ENCODE measurements at regions not wholly inside any gene's neighbourhood (a gene's known extent, or its start where the extent isn't known, plus 50 kb on each side); places are given as distances from the start of the nearest gene placed in this dataset.

GRCh38 chr3:176896640-176897039, 300.6 kb downstream of the TBL1XR1 start:
- Histone ChIP-seq H3K36me3 (ENCODE audit: control insufficient read depth, insufficient read depth, low read length) (no peaks in the 10 kb centered on the region), H3K27ac (ENCODE audit: low read depth, low read length) (no peak overlapping the region), H3K4me3 (ENCODE audit: low read depth, low read length) (no peak overlapping the region), H3K4me1 (ENCODE audit: control insufficient read depth, insufficient read depth, low read length) (no peaks in the 10 kb centered on the region), H3K27me3 (ENCODE audit: control insufficient read depth, insufficient read depth, low read length) (no peaks in the 10 kb centered on the region), H3K9me3 (ENCODE audit: control insufficient read depth, insufficient read depth, low read length) (no peaks in the 10 kb centered on the region)
- no peak for DNase-seq (ENCODE audit: low read depth in 4 of 6, low spot score in 6 of 6)
- WGBS (ENCODE audit: insufficient coverage) = 88% methylated on average over 2 of the region's 3 CpGs

- 100% methylated on average over 2 of the region's 3 CpGs for WGBS (ENCODE audit: insufficient coverage)
- Histone ChIP-seq H3K4me1 (ENCODE audit: control insufficient read depth, insufficient read depth, low read length) (no peaks in the 10 kb centered on the region), H3K27me3 (ENCODE audit: control insufficient read depth, insufficient read depth, low read length) (no peaks in the 10 kb centered on the region), H3K27ac (ENCODE audit: low read depth, low read length) (no peak overlapping the region), H3K9me3 (ENCODE audit: control insufficient read depth, insufficient read depth, low read length) (no peaks in the 10 kb centered on the region), H3K4me3 (ENCODE audit: low read depth, low read length) (no peak overlapping the region), H3K36me3 (ENCODE audit: control insufficient read depth, insufficient read depth, low read length) (no peaks in the 10 kb centered on the region)
- no peak for DNase-seq (ENCODE audit: low read depth in 4 of 6, low spot score in 6 of 6)
These were observed 301.1 kb downstream of the TBL1XR1 start for GRCh38 chr3:176896165-176896564.

DNA sequence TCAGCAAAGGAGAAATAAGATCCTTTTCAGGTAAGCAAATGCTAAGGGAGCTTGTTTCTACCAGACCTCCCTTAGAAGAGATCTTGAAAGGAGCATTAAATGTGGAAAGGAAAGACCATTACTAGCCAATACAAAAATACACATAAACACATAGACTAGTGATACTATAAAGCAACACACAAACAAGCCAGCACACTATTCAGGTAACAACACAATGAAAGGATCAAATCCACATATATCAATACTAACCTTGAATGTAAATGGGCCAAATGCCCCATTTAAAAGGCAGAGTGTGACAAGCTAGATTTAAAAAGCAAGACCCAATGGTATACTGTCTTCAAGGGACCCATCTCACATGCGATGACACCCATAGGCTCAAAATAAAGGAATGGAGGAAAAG, 317.6 kb downstream of the TBL1XR1 start:
- Histone ChIP-seq H3K27me3 (ENCODE audit: control insufficient read depth, insufficient read depth, low read length) (no peaks in the 10 kb centered on the region), H3K36me3 (ENCODE audit: control insufficient read depth, insufficient read depth, low read length) (no peaks in the 10 kb centered on the region), H3K9me3 (ENCODE audit: control insufficient read depth, insufficient read depth, low read length) (no peaks in the 10 kb centered on the region), H3K27ac (ENCODE audit: low read depth, low read length) (no peak overlapping the region), H3K4me3 (ENCODE audit: low read depth, low read length) (no peak overlapping the region), H3K4me1 (ENCODE audit: control insufficient read depth, insufficient read depth, low read length) (no peaks in the 10 kb centered on the region)
- no CpG with 5 or more reads among the region's 1 CpG for WGBS (ENCODE audit: insufficient coverage)
- DNase-seq (ENCODE audit: low read depth in 4 of 6, low spot score in 6 of 6) = no peak

GRCh38 chr3:176873261-176873660, 324.0 kb downstream of the TBL1XR1 start:
- peaks cover 3% of the 10 kb centered on the region for H3K9me3 ChIP-seq (ENCODE audit: control insufficient read depth, insufficient read depth, low read length)
- WGBS (ENCODE audit: insufficient coverage) = 91% methylated on average over 1 of the region's 1 CpG
- H3K36me3 ChIP-seq (ENCODE audit: control insufficient read depth, insufficient read depth, low read length) = no peaks in the 10 kb centered on the region
- no peak overlapping the region for H3K4me3 ChIP-seq (ENCODE audit: low read depth, low read length)
- H3K27me3 ChIP-seq (ENCODE audit: control insufficient read depth, insufficient read depth, low read length) = no peaks in the 10 kb centered on the region
- no peaks in the 10 kb centered on the region for H3K4me1 ChIP-seq (ENCODE audit: control insufficient read depth, insufficient read depth, low read length)
- H3K27ac ChIP-seq (ENCODE audit: low read depth, low read length) = no peak overlapping the region
- no peak for DNase-seq (ENCODE audit: low read depth in 4 of 6, low spot score in 6 of 6)

GRCh38 chr3:176872771-176873209, 324.5 kb downstream of the TBL1XR1 start:
- Histone ChIP-seq H3K27me3 (ENCODE audit: control insufficient read depth, insufficient read depth, low read length) (no peaks in the 10 kb centered on the region), H3K9me3 (ENCODE audit: control insufficient read depth, insufficient read depth, low read length) (peaks cover 3% of the 10 kb centered on the region), H3K36me3 (ENCODE audit: control insufficient read depth, insufficient read depth, low read length) (no peaks in the 10 kb centered on the region), H3K4me3 (ENCODE audit: low read depth, low read length) (no peak overlapping the region), H3K4me1 (ENCODE audit: control insufficient read depth, insufficient read depth, low read length) (no peaks in the 10 kb centered on the region), H3K27ac (ENCODE audit: low read depth, low read length) (no peak overlapping the region)
- peak in 2 of 6 donors; percentile 39 to 52 for DNase-seq (ENCODE audit: low read depth in 4 of 6, low spot score in 6 of 6)
- WGBS (ENCODE audit: insufficient coverage) = 0% methylated on average over 1 of the region's 4 CpGs

- DNase-seq (ENCODE audit: low read depth in 4 of 6, low spot score in 6 of 6) = no peak
- no peak overlapping the region for H3K27ac ChIP-seq (ENCODE audit: low read depth, low read length)
- H3K9me3 ChIP-seq (ENCODE audit: control insufficient read depth, insufficient read depth, low read length) = peaks cover 3% of the 10 kb centered on the region
- no peaks in the 10 kb centered on the region for H3K27me3 ChIP-seq (ENCODE audit: control insufficient read depth, insufficient read depth, low read length)
- WGBS (ENCODE audit: insufficient coverage) = no CpG with 5 or more reads among the region's 1 CpG
- no peaks in the 10 kb centered on the region for H3K36me3 ChIP-seq (ENCODE audit: control insufficient read depth, insufficient read depth, low read length)
- no peak overlapping the region for H3K4me3 ChIP-seq (ENCODE audit: low read depth, low read length)
- H3K4me1 ChIP-seq (ENCODE audit: control insufficient read depth, insufficient read depth, low read length) = no peaks in the 10 kb centered on the region
These were observed 326.8 kb downstream of the TBL1XR1 start for GRCh38 chr3:176870451-176870850.

- Histone ChIP-seq H3K27ac (ENCODE audit: low read depth, low read length) (no peak overlapping the region), H3K9me3 (ENCODE audit: control insufficient read depth, insufficient read depth, low read length) (peaks cover 3% of the 10 kb centered on the region), H3K4me1 (ENCODE audit: control insufficient read depth, insufficient read depth, low read length) (no peaks in the 10 kb centered on the region), H3K4me3 (ENCODE audit: low read depth, low read length) (no peak overlapping the region), H3K27me3 (ENCODE audit: control insufficient read depth, insufficient read depth, low read length) (no peaks in the 10 kb centered on the region), H3K36me3 (ENCODE audit: control insufficient read depth, insufficient read depth, low read length) (no peaks in the 10 kb centered on the region)
- DNase-seq (ENCODE audit: low read depth in 4 of 6, low spot score in 6 of 6) = no peak
- WGBS (ENCODE audit: insufficient coverage) = 81% methylated on average over 6 of the region's 7 CpGs
These were observed 329.3 kb downstream of the TBL1XR1 start for GRCh38 chr3:176867681-176868663.

- Histone ChIP-seq H3K36me3 (ENCODE audit: control insufficient read depth, insufficient read depth, low read length) (no peaks in the 10 kb centered on the region), H3K4me3 (ENCODE audit: low read depth, low read length) (no peak overlapping the region), H3K27ac (ENCODE audit: low read depth, low read length) (no peak overlapping the region), H3K27me3 (ENCODE audit: control insufficient read depth, insufficient read depth, low read length) (no peaks in the 10 kb centered on the region), H3K9me3 (ENCODE audit: control insufficient read depth, insufficient read depth, low read length) (no peaks in the 10 kb centered on the region), H3K4me1 (ENCODE audit: control insufficient read depth, insufficient read depth, low read length) (no peaks in the 10 kb centered on the region)
- WGBS (ENCODE audit: insufficient coverage) = 92% methylated on average over 4 of the region's 4 CpGs
- DNase-seq (ENCODE audit: low read depth in 4 of 6, low spot score in 6 of 6) = no peak
These were observed 336.1 kb downstream of the TBL1XR1 start for GRCh38 chr3:176861137-176861536.

DNA sequence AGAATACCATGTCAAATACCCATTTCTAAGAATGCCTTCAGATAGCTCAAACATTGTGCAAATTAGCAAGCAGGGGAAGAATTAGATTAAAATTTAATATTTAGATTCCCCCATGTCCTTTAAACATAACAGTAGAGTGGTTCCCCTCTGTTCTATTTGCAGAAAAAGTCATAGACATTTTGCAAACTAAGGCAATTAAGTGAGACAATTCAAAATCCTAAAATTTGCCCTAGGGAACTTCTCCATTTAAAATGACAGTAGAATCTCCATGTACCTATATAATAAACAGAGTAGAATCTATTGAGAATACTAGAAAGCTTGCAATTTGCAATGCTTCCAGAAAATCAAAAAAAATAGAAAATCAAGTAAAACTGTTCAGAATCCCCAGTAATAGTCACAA, 340.6 kb downstream of the TBL1XR1 start:
- Histone ChIP-seq H3K4me3 (ENCODE audit: low read depth, low read length) (no peak overlapping the region), H3K4me1 (ENCODE audit: control insufficient read depth, insufficient read depth, low read length) (no peaks in the 10 kb centered on the region), H3K27ac (ENCODE audit: low read depth, low read length) (no peak overlapping the region), H3K27me3 (ENCODE audit: control insufficient read depth, insufficient read depth, low read length) (no peaks in the 10 kb centered on the region), H3K9me3 (ENCODE audit: control insufficient read depth, insufficient read depth, low read length) (no peaks in the 10 kb centered on the region), H3K36me3 (ENCODE audit: control insufficient read depth, insufficient read depth, low read length) (no peaks in the 10 kb centered on the region)
- peak in 2 of 6 donors; percentile 23 to 93 for DNase-seq (ENCODE audit: low read depth in 4 of 6, low spot score in 6 of 6)

- Histone ChIP-seq H3K9me3 (ENCODE audit: control insufficient read depth, insufficient read depth, low read length) (no peaks in the 10 kb centered on the region), H3K27me3 (ENCODE audit: control insufficient read depth, insufficient read depth, low read length) (no peaks in the 10 kb centered on the region), H3K36me3 (ENCODE audit: control insufficient read depth, insufficient read depth, low read length) (no peaks in the 10 kb centered on the region), H3K4me3 (ENCODE audit: low read depth, low read length) (no peak overlapping the region), H3K4me1 (ENCODE audit: control insufficient read depth, insufficient read depth, low read length) (no peaks in the 10 kb centered on the region), H3K27ac (ENCODE audit: low read depth, low read length) (no peak overlapping the region)
- DNase-seq (ENCODE audit: low read depth in 4 of 6, low spot score in 6 of 6) = no peak
- no CpG with 5 or more reads among the region's 2 CpGs for WGBS (ENCODE audit: insufficient coverage)
These were observed 341.3 kb downstream of the TBL1XR1 start for GRCh38 chr3:176855901-176856486.
